ENCODE measurements at regions not wholly inside any gene's neighbourhood (a gene's known extent, or its start where the extent isn't known, plus 50 kb on each side); places are given as distances from the start of the nearest gene placed in this dataset.

GRCh38 chr5:107277485-107278125 is 393.1 kb downstream of the EFNA5 start:
- Histone ChIP-seq H4K8ac (ENCODE audit: low read depth in 2 of 2, low read length in 2 of 2) (no peak overlapping the region), H2AK5ac (ENCODE audit: low read depth, low read length) (no peak overlapping the region), H4K20me1 (ENCODE audit: insufficient read depth, low read length) (no peaks in the 10 kb centered on the region), H2BK15ac (ENCODE audit: low read depth, low read length) (no peak overlapping the region), H4K91ac (ENCODE audit: insufficient read depth, low read depth, low read length) (no peak overlapping the region), H3K4me1 (ENCODE audit: control insufficient read depth, insufficient read depth, low read length) (peaks cover 2% of the 10 kb centered on the region; the same call in 1 of the 2 replicates), H4K5ac (ENCODE audit: low read depth, low read length) (no peak overlapping the region), H3K9ac (ENCODE audit: low read depth, low read length) (no peak overlapping the region), H2AFZ (replicated peaks; ENCODE audit: low read length, poor library complexity) (no peak overlapping the region), H2BK20ac (ENCODE audit: low read depth, low read length) (no peak overlapping the region), H2BK120ac (ENCODE audit: low read depth, low read length) (no peak overlapping the region), H3K36me3 (ENCODE audit: control insufficient read depth, insufficient read depth, low read length) (no peaks in the 10 kb centered on the region), H3K23ac (ENCODE audit: low read depth, low read length) (no peak overlapping the region), H3K9me3 (ENCODE audit: control insufficient read depth, insufficient read depth, low read length) (no peaks in the 10 kb centered on the region), H3K4me2 (ENCODE audit: low read depth, low read length) (no peak overlapping the region), H3K9me1 (ENCODE audit: insufficient read depth, low read length) (no peaks in the 10 kb centered on the region; the same call in 1 of the 2 replicates), H2BK5ac (ENCODE audit: low read depth, low read length, poor library complexity, severe bottlenecking) (no peak overlapping the region), H3K56ac (ENCODE audit: extremely low read depth, insufficient read depth, low read length) (no peak overlapping the region), H2AK9ac (replicated peaks; ENCODE audit: low read depth, low read length, poor library complexity) (no peak overlapping the region), H3K27me3 (ENCODE audit: control insufficient read depth, insufficient read depth, low read length) (no peaks in the 10 kb centered on the region), H3K4me3 (ENCODE audit: insufficient read depth, low read depth, low read length) (no peak overlapping the region), H3K79me1 (ENCODE audit: low read depth in 1 of 2, low read length in 2 of 2) (no peaks in the 10 kb centered on the region), H3K27ac (ENCODE audit: insufficient read depth, low read length) (no peak overlapping the region), H3K4ac (ENCODE audit: low read depth, low read length) (no peak overlapping the region), H3K14ac (replicated peaks; ENCODE audit: low read depth, low read length) (no peak overlapping the region), H3K18ac (ENCODE audit: low read depth, low read length) (no peak overlapping the region)
- no peak for ATAC-seq (ENCODE audit: low read depth)
- WGBS, 2 experiments (ENCODE audit: extremely low coverage in 2 of 2, insufficient read length in 1 of 2): no CpG with 5 or more reads among the region's 5 CpGs
- intact Hi-C loops (cut with micrococcal nuclease) (no loop called here), dilution Hi-C loops (cut with HindIII; ENCODE audit: low sequenced_read_pairs, unreplicated experiment) (no loop called here), in situ Hi-C loops (cut with MboI; ENCODE audit: low sequenced_read_pairs) (no loop called here)
- no TSS peak for BruUV-seq (replicated peaks)
- TF ChIP-seq RAD21 (IDR thresholded peaks at IDR 0.05; ENCODE audit: low read length) (no peak), RFX5 (IDR thresholded peaks at IDR 0.05; ENCODE audit: low read depth, low read length) (no peak), POLR2A (IDR thresholded peaks at IDR 0.05; ENCODE audit: low read depth, low read length) (no peak), CEBPB (IDR thresholded peaks at IDR 0.05; ENCODE audit: low read depth, low read length) (no peak), MAZ (IDR thresholded peaks at IDR 0.05; ENCODE audit: borderline replicate concordance, low read depth, low read length) (no peak), BHLHE40 (IDR thresholded peaks at IDR 0.05; ENCODE audit: low read depth, low read length) (no peak), SMC3 (IDR thresholded peaks at IDR 0.05; ENCODE audit: low read depth, low read length) (no peak), USF2 (IDR thresholded peaks at IDR 0.05; ENCODE audit: low read depth, low read length) (no peak), RCOR1 (IDR thresholded peaks at IDR 0.05; ENCODE audit: insufficient replicate concordance, low read length) (no peak), MAFK (IDR thresholded peaks at IDR 0.05; ENCODE audit: low read depth, low read length) (no peak), FOS (IDR thresholded peaks at IDR 0.05; ENCODE audit: low read depth, low read length) (no peak), NFE2L2 (IDR thresholded peaks at IDR 0.05; ENCODE audit: low read depth, low read length) (no peak), MXI1 (IDR thresholded peaks at IDR 0.05; ENCODE audit: borderline replicate concordance, low read depth, low read length) (no peak), CHD1 (IDR thresholded peaks at IDR 0.05; ENCODE audit: low read depth, low read length) (no peak), ELK1 (IDR thresholded peaks at IDR 0.05; ENCODE audit: borderline replicate concordance, low read depth, low read length) (no peak), CTCF (conservative IDR thresholded peaks at IDR 0.05; ENCODE audit: low read depth, low read length) (no peak)
- DNase-seq: no peak
- CTCF ChIA-PET: no interaction called here
- POLR2A ChIA-PET (ENCODE audit: unreplicated experiment): interaction anchor here (0.5 kb wide), 1 partner anchor 428 kb away, joined by 3 read pairs; no protein-coding TSS in a partner anchor

All from IMR-90 (cell line).